HL-60 (cell line): ENCODE measurements at regions not wholly inside any gene's neighbourhood (a gene's known extent, or its start where the extent isn't known, plus 50 kb on each side); places are given as distances from the start of the nearest gene placed in this dataset.
A peak's percentile ranks its signal among the peaks of the same experiment; 100 is the strongest.

Source experiments
- DNase-seq, 2 experiments: peaks; one replicate each; pipeline ENCODE4 v3.0.0-alpha.2; 2010 to 2020; ENCODE audit warnings: low read depth in 1 of 2, low spot score in 1 of 2
- H3K27ac ChIP-seq: fragments of 250-450 bp; sonication (Bioruptor Pico); replicated peaks from 2 replicates; pipeline ENCODE4 v1.5.1; 2020; ENCODE audit warnings: mild to moderate bottlenecking, moderate library complexity
- H3K27me3 ChIP-seq: fragments of 250-450 bp; sonication (Bioruptor Pico); 2 replicates; pipeline ENCODE4 v1.5.1; 2021; ENCODE audit warnings: mild to moderate bottlenecking, moderate library complexity; ENCODE audit not compliant: insufficient read depth, poor library complexity, severe bottlenecking
- H3K4me3 ChIP-seq: replicated peaks from 2 replicates; pipeline ENCODE4 v1.5.1; 2011; ENCODE audit warnings: mild to moderate bottlenecking, control low read depth, low read length; ENCODE audit not compliant: insufficient read depth
- GABPA ChIP-seq: IDR thresholded peaks from 2 replicates; pipeline ENCODE4 v1.6.1; 2012; ENCODE audit warnings: low read depth
- POLR2AphosphoS5 ChIP-seq: IDR thresholded peaks from 2 replicates; pipeline ENCODE4 v1.6.1; 2012; ENCODE audit warnings: low read depth
- REST ChIP-seq: IDR thresholded peaks from 2 replicates; pipeline ENCODE4 v1.6.1; 2012; ENCODE audit warnings: low read depth; ENCODE audit not compliant: insufficient replicate concordance
- SPI1 ChIP-seq: IDR thresholded peaks from 2 replicates; pipeline ENCODE4 v1.6.1; 2012; ENCODE audit warnings: low read depth, mild to moderate bottlenecking, borderline replicate concordance
- TF ChIP-seq, protein P1 (sequence below): IDR thresholded peaks from one replicate; pipeline ENCODE4 v1.5.1; 2011; ENCODE audit warnings: low read length, control low read depth, inconsistent platforms; ENCODE audit not compliant: insufficient read depth

GRCh38 chr14:55942826-55943225 is 175.4 kb upstream of the PELI2 start:
- DNase-seq: no peak
- no peak for TF ChIP-seq GABPA
- TF ChIP-seq POLR2AphosphoS5: no peak
- TF ChIP-seq, protein P1, sequence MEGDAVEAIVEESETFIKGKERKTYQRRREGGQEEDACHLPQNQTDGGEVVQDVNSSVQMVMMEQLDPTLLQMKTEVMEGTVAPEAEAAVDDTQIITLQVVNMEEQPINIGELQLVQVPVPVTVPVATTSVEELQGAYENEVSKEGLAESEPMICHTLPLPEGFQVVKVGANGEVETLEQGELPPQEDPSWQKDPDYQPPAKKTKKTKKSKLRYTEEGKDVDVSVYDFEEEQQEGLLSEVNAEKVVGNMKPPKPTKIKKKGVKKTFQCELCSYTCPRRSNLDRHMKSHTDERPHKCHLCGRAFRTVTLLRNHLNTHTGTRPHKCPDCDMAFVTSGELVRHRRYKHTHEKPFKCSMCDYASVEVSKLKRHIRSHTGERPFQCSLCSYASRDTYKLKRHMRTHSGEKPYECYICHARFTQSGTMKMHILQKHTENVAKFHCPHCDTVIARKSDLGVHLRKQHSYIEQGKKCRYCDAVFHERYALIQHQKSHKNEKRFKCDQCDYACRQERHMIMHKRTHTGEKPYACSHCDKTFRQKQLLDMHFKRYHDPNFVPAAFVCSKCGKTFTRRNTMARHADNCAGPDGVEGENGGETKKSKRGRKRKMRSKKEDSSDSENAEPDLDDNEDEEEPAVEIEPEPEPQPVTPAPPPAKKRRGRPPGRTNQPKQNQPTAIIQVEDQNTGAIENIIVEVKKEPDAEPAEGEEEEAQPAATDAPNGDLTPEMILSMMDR: no peak
- no peak for TF ChIP-seq SPI1
- TF ChIP-seq REST: no peak
- H3K27ac ChIP-seq: no peak overlapping the region
- no peaks in the 10 kb centered on the region for H3K27me3 ChIP-seq
- H3K4me3 ChIP-seq: no peak overlapping the region

DNA sequence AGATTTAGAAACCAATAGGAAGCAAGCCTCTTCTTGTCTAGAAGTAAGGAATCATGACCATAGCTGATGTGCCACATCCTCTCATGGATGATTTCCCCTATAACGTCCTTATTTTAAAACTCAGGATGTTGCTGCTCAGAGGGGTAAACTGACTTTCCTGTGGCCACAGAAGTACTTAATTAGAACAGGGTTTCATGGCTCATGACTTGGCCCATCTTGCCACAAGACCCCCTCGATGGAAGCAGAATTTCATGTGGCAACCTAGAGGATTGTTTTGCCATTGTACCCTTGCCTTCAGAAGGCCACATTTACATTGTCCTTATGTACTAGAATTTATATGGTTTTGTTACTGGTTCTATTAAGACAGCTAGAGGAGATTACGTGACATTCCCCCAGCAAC is 173.5 kb upstream of the PELI2 start:
- no peak overlapping the region for H3K27ac ChIP-seq
- H3K27me3 ChIP-seq: no peaks in the 10 kb centered on the region
- H3K4me3 ChIP-seq: no peak overlapping the region
- TF ChIP-seq GABPA (no peak), SPI1 (no peak), REST (no peak), POLR2AphosphoS5 (no peak)
- DNase-seq: no peak

DNA sequence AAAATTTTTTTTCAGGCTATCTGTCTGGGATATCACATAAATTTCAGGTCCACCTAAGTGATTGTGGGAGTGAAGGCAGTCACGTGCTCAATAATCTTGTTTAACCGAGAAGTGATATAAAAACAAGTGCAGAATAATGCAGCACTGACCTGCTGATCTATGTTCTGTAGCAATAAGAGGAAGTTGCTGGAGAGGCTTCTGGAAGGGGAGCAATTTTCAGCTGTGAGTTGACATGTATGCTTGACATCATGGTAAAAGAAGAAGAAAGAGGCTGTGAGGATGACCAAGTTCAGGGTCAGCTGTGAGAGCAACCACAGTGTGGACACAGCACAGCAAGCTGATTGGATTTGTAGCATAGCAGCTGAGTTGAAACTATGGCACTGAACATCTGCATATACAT is 172.0 kb upstream of the PELI2 start:
- peak in 1 of 2 experiments; percentile 12 for DNase-seq
- Histone ChIP-seq H3K27me3 (no peaks in the 10 kb centered on the region), H3K4me3 (no peak overlapping the region), H3K27ac (no peak overlapping the region)
- TF ChIP-seq SPI1 (peak; percentile 26; the same call in 1 of the 2 replicates), REST (no peak)

- peaks cover 2% of the 10 kb centered on the region for H3K27me3 ChIP-seq
- no peak overlapping the region for H3K27ac ChIP-seq
- H3K4me3 ChIP-seq: no peak overlapping the region
- DNase-seq: no peak
- TF ChIP-seq, protein P1: no peak
- TF ChIP-seq REST (no peak), GABPA (no peak), POLR2AphosphoS5 (no peak), SPI1 (no peak)
Measured at GRCh38 chr14:55948399-55948798, 169.8 kb upstream of the PELI2 start.
